ENCODE measurements at regions not wholly inside any gene's neighbourhood (a gene's known extent, or its start where the extent isn't known, plus 50 kb on each side); places are given as distances from the start of the nearest gene placed in this dataset.

DNA sequence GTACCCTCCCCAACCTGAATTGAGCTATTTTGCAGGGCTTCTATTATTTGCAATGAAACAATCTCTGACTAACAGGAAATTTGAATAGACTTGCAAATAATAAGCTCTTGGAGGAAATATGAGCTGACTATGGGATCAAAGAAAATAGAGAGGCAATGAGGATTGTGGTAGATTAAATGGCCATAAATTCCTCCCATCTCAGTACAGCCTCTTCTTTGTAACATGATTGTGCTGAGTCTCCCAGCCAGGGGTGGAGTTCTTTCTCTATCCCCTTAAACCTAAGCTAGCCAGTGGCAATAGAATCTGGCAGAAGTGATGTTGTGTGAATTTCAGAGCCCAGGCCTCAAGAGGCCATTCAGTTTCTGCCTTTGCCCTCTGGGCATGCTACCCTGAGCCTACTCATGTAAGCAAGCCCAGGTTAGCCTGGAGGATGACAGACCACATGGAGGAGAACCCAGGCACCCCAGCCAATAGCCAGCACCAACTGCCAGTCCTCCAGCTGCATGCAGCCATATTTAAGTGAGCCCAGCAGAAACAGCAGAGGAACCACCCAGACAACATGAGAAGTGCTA lies 86.8 kb upstream of the TP53I11 start:
- no peak for DNase-seq

DNA sequence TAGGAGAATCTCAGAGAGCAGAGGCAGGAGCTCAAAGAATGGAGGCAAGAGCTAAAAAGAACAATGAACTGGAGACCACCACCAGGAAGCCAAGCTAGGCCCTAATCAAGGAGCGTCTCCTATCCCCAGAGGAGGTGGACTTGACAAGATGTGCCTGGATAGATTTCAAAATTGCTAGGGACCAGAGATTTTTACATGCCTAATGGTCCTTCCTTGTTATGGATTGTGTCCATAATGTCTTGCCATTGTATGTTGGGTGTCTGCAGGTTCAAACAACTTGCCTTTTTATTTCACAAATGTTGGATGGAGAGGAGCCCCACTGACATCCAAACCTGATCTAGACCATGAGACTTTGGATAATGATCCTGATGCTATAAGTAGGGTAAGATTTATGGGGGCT lies 88.2 kb upstream of the TP53I11 start:
- no peak for DNase-seq

DNA sequence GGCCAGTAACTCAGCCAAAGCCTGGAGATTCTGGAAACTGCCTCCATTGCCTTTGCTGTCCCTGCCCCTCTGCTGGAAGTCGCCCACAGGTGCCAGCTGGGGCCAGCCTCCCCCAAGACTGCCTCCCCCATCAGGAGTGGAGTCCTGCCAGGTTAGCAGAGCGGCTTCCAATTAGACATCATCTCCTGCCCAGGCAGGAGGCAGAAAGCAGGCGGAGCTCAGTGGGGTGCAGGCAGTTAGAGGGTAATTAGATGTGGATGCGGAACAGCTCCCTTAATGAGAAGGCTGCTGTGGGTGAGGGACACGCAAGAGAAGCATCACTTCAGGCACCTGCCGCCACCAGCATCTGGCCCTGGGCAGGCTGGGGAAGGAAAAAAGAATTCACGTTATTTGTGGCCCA lies 90.9 kb upstream of the TP53I11 start:
- DNase-seq: peak; percentile 52

DNA sequence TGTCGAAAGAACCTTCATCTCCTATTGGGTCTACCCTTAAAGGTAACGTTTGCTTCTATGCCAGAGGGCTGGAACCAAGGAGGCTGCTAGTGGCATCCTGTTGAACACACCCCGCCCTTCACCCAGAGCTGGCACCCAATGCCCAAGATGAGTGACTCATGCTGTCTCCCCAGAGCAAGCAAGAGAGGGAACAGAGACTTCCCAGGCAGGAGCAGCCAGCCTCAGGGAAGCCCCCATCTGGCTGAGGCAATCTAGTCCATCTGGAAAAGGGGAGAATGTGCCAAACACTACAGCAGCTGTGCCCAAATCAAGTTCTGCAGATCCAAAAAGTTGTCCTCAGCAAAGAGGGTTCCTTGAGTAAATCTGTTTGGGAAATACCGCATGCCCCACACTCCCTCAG lies 91.9 kb upstream of the TP53I11 start:
- DNase-seq: peak; percentile 63

DNA sequence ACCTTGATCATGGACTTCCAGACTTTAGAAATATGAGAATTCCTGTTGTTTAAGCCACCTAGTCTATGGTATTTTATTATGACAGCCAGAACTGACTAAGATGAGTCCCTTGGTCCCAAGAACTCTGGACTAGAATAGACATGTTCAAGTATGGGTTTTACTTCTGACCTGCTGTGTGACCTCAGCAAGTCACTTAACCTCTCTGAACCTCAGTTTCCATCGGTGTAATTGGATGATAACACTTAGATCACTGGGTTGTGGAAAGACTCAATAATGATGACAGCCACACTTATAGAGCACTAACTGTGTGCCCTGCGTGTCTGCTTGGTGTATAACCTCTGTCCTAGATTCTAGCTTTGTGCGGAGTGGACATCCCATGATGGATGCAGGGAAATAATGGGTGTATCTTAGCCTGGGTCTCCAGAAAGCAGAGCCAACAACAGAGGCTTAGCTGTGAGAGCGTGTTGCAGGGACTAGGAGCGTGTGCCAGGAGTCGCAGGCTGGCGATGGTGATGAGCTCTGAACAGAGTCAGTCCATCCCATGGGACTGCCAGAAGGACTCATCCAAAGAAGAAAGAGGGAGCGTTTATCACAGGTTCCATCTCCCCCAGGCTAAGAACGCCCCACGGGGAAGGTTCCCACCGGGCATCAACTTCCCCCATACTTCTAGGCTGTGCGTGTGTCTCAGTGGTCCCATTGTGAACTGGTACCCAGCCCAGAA lies 93.2 kb upstream of the TP53I11 start:
- DNase-seq: no peak

DNA sequence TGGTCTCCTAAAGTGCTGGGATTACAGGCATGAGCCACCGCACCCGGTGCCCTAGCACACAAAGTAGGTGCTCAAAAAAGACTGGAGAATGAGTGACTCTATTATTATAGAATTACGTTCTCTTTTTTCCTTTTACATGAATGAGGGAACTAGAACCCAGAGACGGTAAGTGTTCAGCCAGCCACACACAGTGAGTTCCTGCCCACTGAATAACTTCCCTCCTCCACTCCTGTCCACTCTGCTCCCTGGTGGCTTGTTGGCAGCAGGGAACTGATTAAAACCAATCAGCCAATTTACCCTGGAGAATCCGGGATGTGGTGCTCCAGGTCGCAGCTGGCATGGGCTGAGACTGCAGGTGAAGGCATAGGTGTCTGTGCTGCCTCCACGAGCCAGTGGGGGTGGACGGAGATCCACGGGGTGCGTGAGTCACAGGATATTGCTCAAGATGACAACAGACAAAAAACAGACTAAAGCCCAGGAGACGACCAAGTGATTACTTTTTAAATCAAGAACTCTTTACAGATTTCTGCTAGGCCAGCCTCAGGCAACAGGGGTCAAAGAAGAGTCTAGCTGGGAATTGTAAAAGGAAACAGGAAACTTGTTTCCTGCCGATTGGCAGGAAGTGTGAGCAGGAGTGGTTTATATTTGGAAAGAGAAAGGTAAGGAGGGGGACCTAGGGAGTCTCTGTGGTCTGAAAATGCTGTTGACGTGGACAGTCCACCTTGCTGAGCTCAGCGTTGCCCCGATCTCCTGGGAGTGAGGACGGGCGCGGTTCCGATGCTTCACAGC lies 95.2 kb upstream of the TP53I11 start:
- peak; percentile 11 for DNase-seq

DNA sequence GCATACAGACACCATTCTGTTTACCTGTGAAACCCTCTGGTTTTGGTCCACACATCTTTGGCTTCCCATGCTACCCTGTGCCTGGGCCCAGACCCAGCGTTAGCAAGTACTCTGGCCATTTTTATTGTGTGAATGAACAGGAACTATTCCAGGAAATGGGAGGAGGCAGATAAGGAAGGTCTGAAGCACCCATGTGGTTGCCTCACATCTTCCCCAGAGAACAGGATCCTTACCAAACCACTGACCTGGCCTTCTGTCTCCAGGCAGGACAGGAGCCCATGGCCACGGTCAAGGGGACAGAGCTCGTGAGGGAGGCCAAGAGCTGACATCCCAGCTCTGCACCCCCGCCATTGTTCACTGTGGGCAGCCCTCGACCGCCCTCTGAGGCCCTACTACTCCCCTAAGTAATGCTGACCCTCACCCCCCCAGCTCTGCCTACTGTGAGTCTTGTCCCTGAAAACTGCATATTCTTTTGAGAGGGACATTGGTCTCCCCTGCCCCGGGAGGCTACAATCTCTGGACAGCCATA lies 97.7 kb upstream of the TP53I11 start:
- DNase-seq: no peak

DNA sequence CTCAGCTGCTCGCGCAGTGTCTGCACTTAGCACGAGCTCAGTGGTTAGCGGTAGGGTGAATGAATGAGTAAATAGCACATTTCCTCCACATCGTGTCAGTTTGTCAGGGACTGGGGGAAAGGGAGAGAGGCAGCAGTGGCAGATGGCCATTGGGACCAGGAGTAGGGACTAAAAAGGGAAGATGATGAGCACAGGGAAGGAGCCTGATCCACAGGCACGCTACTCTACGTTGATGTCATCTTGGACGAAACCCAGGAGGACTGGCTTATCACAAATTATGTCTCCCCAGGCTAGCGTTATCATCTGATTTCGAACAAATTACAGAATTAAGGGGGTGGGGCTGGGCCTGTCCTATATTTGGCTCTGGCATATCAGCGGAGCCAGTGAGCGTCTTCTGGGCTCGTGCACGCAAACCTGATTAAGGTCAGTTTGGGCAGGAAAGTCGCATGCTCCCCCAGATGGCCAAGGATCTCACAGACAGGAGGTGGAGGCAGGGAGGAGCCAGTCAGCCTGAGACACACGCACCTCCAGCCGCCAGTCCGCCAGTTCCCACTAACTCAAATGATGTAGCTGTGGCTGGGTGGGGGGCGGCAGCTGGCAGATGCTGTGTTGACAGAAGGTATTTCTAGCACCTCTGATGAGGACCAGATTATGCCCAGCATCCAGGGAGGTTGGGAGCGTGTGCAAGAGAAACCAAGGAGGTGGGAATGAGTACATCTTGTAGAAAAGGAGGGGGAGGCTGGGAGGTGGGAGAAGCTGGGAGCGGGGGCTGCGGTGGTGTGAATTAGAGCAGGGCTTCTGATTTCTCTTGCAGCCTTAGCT lies 97.4 kb upstream of the PRDM11 start:
- DNase-seq: peak; percentile 27

DNA sequence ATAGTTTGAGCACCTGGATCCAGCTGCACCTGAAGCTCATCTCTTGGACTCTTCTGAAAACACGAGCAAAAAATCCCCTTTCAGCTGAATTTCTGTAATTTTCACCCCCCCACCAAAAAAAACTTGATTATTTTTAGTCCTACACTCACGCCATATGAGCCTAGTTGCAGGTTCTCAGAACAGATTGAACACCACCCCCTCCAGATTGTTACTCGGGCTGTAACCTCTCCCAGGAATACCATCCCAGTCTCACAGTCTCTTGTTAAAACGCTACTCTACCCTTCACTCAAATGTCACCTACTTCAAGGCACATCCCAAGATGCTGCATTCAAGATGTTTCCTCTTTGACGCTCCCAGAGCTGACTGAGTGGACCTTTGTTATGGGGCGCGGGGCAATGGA lies 96.3 kb upstream of the PRDM11 start:
- DNase-seq: no peak

DNA sequence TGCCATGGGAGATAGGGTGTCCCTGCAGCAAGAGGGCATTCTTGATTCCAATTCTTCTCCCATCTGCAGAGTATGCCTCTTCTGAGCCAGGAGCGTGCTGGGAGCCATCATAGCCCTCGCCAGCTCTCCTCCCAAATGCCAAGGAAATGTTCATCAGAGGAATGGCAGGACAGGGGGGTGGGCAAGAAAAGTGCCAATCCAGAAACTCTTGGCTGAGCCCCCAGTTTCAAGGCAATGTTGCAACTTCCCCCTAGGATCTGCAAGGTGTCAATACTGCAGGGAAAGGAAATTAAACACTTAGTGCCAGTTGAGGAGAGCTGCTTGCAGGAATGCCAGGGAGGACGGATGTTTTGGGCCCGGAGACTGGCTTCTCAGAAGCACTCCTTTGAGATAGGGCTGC lies 94.8 kb upstream of the PRDM11 start:
- no peak for DNase-seq

DNA sequence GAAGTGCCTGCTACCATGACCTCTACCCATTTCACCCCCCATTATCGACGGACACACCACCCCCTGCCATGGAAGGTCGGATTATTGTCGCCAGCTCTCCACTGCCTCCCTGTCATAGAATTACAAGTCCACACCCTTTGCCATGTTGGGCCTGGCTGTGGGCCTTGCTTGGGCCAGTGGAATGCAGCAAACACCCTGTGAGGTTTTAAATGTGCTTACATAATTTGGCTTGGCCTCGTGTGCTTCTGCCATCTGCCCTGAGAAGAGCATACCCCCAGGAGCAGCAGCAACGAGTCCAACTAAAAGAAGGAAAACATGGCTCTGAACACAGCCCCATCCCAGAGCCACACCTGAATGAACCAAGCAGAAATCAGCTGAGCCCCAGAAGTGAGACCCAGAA lies 94.1 kb upstream of the PRDM11 start:
- DNase-seq: no peak

DNA sequence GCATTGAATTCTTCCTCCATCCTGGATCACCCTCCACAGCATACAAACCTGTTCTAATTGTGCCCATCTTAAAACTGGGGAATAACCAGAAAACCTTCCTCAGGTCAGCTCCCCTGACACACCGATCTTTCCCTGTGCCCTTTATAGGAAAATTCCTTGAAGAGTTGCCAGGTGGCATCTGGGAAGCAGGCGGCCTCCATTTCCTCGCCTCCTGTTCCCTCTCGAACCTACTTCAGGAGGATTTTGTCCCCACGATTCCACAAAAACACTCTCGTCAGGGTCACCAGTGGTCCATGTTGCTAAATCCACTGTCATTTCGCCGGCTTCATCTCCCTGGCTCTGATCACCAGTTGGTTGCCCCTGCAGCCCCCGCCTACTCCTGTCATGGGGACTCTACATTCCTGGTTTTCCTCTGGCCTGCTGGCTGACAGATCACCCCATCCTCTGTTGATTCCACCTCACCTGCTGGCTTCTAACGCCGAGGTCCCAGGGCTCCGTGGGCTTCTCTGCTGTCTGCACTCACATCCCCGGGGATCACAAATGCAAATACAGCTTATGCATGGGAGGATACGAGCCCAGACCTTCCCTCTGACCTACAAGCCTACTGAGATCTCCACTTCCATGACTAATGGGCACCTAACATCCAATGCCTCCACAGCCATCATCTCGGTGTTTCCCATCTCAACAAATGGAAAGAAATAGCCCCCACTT lies 92.5 kb upstream of the PRDM11 start:
- no peak for DNase-seq

DNA sequence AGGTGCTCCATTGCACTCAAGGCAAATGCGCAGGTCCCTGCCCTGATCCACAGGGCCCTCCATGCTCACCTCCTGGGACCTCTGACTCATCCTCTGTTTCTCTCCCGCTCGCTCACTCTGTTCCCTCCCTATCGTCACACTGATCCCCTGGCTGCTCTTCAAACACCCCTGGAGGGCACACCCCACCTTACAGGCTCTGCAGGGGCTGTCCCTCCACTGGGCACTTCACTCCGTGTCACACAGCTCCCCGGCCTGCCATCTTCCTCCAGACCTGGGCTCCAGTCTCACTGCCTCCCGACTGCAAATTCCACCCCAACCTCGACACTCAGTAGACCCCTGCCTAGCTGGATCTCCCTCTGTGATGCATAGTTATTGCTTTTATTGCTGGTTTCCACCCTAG lies 91.5 kb upstream of the PRDM11 start:
- no peak for DNase-seq

DNA sequence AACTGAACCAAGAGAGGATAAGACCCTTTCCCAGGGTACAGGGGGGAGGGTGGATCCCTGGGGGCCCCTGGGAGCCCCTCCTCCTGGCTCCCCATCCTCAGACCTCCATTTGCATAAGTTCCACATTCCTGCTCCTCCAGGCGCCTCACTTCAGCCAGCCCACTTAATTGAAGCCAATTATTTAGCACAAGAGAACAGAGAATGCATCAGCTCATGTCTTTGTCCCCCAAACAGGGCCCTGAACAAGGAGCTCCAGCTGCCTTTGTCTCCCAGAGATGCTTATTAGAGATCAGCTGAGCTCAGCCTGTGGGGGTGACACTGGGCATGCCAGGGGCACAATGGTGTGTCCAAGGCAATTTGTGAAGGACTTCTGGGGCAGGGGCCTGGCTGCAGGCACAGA lies 89.9 kb upstream of the PRDM11 start:
- no peak for DNase-seq

DNA sequence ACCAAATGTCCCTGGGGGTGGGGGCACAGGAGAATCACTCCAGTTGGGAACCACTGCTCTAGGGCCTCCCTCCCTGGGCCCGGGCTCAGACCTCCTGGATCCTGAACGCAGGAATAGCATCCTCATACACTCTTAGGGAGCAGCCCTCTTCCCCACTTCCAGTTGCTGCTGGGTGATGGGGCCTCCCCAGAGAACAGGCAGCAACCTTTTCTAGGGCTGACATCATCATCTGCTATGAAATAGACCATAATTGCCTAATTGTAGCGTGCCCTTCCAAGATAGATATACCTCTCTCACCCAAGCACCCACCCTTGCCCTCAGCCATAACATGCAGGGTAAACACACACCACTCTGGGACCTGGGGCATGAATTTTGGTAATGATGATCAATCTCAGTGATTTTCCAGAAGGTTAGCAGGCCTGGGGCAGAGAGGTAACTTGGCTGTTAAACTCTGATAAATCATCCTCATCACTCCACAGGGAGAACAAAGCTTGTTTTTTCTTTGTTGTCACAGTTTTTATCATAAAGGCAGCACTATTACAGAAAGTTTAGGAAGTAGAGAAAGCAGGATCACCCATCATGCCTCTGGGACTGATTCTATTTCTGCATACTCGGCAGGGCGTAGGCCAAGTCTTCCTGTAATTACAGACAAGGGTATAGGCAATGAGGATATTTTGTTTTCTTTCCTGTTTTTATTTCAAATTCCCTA lies 88.3 kb upstream of the PRDM11 start:
- DNase-seq: no peak

DNA sequence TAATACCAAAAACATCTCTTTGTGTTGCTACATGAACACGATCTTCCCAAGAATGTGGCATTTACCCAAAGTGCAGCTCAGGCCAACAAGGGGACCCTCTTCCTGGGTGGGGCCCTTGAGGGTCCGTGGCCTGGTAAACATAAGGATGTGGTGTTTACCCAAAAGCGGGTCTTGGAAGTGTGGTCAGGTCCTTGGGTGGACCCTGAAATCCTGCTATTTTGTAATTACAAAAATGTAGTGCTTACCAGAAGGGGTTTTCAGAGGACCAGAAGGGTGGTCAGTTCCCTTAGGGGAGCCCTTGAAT lies 87.8 kb upstream of the PRDM11 start:
- DNase-seq: no peak

DNA sequence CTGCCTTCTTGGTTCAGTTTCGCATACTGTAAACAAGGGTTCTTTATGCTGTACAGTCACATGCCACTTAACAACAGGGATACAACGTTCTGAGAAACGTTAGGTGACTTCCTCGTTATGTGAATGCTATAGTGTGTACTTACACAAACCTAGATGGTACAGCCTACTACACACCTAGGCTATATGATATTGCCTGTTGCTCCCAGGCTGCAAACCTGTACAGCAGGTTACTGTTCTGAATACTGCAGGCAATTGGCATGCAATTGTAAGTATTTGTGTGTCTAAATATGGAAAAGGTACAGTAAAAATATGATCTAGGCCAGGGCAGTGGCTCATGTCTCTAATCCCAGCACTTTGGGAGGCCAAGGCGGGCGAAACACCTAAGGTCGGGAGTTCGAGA lies 85.7 kb upstream of the PRDM11 start:
- no peak for DNase-seq

DNA sequence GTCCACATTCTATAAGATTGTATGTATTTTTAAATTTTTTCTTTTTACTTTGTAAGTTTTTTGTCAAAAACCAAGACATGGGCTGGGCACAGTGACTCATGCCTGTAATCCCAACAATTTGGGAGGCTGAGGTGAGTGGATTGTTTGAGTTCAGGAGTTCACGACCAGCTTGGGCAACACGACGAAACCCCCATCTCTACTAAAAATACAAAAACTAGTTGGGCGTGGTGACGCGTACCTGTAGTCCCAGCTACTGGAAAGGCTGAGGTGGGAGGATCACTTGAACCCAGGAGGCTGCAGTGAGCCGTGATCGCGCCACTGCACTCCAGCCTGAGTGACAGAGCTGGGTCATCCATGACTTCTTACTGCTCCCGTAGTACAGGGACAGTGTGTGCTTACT lies 84.8 kb upstream of the PRDM11 start:
- DNase-seq: no peak

DNA sequence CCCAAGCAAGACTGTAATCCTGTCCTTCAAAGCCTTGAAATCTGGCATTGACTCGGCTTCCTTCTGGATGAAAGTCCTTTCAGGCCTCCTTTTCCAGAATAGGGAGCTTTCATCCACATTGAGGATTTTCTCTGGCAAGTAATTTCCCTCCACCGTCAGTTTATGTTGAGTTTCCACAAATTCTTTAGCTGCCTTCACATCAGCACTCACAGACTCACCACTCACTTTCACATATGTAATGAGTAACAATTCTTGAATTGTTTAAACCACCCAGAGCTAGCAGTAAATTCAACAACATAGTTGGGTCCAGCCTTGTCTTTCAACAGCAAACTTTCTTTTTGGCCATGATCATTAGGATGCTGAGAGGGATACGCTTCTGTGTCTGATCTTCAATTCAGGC lies 84.3 kb upstream of the PRDM11 start:
- DNase-seq: no peak

DNA sequence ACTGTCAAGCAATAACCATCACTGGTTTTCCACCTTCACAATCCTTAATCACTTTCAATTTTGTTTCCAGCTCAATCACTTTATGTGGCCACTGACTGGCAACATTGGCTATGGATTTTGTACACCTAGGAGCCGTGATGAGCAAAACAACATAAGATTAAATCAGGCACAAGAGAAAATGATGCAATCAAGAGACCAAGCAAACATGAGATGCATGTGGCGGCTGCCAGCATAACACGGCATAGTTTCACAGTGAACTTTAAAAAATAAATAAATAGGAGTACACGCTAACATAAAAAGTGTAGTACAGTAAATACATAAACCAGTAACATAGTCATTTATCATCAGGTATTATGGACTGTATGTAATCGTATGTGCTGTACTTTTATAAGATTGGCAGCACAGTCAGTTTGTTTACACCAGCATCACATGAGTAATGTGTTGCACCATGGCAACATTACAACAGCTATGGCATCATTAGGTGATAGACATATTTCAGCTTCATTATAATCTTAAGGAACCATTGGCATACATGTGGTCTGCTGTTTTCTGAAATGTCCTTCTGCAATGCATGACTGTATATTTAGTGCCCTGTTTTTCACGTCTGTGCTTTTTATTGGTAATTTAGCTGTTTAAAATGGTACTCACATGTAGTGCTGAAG lies 83.3 kb upstream of the PRDM11 start:
- DNase-seq: no peak

DNA sequence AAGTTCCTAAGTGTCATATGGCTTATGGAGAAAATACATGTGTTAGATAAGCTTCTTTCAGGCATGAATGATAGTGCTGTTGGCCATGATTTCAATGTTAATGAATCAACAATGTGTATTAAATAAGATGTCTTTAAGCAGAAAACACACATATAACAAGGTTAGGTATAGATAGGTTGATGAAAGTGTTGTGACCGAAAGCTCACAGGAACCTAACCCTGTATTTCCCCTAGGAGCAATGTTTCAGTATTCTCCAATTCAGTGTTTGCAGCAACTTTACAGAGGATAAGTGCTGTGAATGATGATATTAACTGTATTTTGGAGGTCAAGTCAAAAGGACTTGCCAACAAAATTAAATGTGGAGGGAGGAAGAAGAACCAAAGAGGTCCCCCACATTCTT lies 82.8 kb upstream of the PRDM11 start:
- no peak for DNase-seq

Measured in occipital lobe (tissue), 1 donor.